Karpas-422 (cell line): ENCODE measurements at regions not wholly inside any gene's neighbourhood (a gene's known extent, or its start where the extent isn't known, plus 50 kb on each side); places are given as distances from the start of the nearest gene placed in this dataset.
A peak's percentile ranks its signal among the peaks of the same experiment; 100 is the strongest.
"Not testable (repeated sequence)": the region's sequence is repeated elsewhere in the genome, so short reads cannot be mapped to it uniquely, and the experiment has no call there.

Experiments
- DNase-seq: peaks from one replicate; pipeline ENCODE4 v3.0.0-alpha.2; 2015
- H2AFZ ChIP-seq: fragments of 200-600 bp; sonication (generic); 2 replicates; pipeline ENCODE4 v1.6.1; 2014; ENCODE audit warnings: antibody characterized with exemption, low read length, mixed read lengths
- H3K27ac ChIP-seq: fragments of 200-600 bp; sonication (generic); 2 replicates; pipeline ENCODE4 v1.5.1; 2014; ENCODE audit warnings: mild to moderate bottlenecking, low read length, moderate library complexity
- H3K27me3 ChIP-seq: fragments of 200-600 bp; sonication (generic); 2 replicates; pipeline ENCODE4 v1.6.1; 2014; ENCODE audit warnings: low read length, mixed read lengths
- H3K36me3 ChIP-seq: fragments of 200-600 bp; sonication (generic); 2 replicates; pipeline ENCODE4 v1.6.1; 2014; ENCODE audit warnings: low read length, mixed read lengths; ENCODE audit not compliant: insufficient read depth
- H3K4me1 ChIP-seq: fragments of 200-600 bp; sonication (generic); 2 replicates; pipeline ENCODE4 v1.6.1; 2014; ENCODE audit warnings: mild to moderate bottlenecking, low read length, mixed read lengths
- H3K4me2 ChIP-seq: fragments of 200-600 bp; sonication (generic); 2 replicates; pipeline ENCODE4 v1.6.1; 2014; ENCODE audit warnings: low read length, low read depth, mild to moderate bottlenecking; ENCODE audit not compliant: poor library complexity, severe bottlenecking
- H3K4me3 ChIP-seq: fragments of 200-600 bp; sonication (generic); 2 replicates; pipeline ENCODE4 v1.5.1; 2014; ENCODE audit warnings: mild to moderate bottlenecking, antibody characterized with exemption, low read length, mixed read lengths
- H3K79me2 ChIP-seq: fragments of 200-600 bp; sonication (generic); 2 replicates; pipeline ENCODE4 v1.6.1; 2014; ENCODE audit warnings: mild to moderate bottlenecking, low read length, mixed read lengths
- H3K9ac ChIP-seq: fragments of 200-600 bp; sonication (generic); 2 replicates; pipeline ENCODE4 v1.6.0; 2014; ENCODE audit warnings: low read length
- H3K9me2 ChIP-seq: fragments of 200-600 bp; sonication (generic), shearing (Covaris generic); replicated peaks from 2 replicates; pipeline ENCODE4 v1.6.0; 2014; ENCODE audit warnings: mild to moderate bottlenecking, low read length, moderate library complexity; ENCODE audit not compliant: insufficient read depth
- H3K9me3 ChIP-seq: fragments of 300-700, 200-600 bp; sonication (generic); 2 replicates; pipeline ENCODE4 v1.6.1; 2014; ENCODE audit warnings: low read length, mixed read lengths
- H4K20me1 ChIP-seq: fragments of 200-600 bp; sonication (generic); 2 replicates; pipeline ENCODE4 v1.6.1; 2014; ENCODE audit warnings: mild to moderate bottlenecking, antibody characterized with exemption, low read length, low read depth; ENCODE audit not compliant: insufficient read depth

DNA sequence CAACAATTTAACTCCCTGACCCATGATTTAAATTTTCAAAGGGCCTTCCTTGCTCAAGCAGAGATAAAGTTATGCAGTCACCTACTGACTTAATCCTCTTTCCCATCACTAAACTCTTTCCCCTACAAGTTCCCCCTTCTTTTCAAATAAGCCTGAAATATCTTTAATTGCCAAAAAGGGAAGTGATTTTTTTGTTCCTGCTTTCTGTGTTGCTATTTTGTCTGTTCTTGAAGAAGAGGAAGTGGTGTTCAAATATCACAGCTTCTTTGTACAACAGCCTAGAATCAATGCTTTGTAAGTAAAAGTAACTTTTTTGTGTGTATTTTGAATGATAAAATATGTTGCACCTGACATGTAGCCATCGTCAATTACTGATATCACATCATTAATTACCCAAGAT, 595.9 kb downstream of the CENPC start:
- Histone ChIP-seq H3K79me2 (no peaks in the 10 kb centered on the region), H3K27me3 (no peaks in the 10 kb centered on the region), H3K36me3 (no peaks in the 10 kb centered on the region), H3K9me3 (no peaks in the 10 kb centered on the region), H3K9ac (no peak overlapping the region), H3K4me3 (no peak overlapping the region), H3K9me2 (no peaks in the 10 kb centered on the region), H3K4me2 (no peak overlapping the region), H3K27ac (no peak overlapping the region), H3K4me1 (peaks cover 12% of the 10 kb centered on the region), H2AFZ (no peak overlapping the region), H4K20me1 (no peaks in the 10 kb centered on the region)
- peak; percentile 68 for DNase-seq

DNA sequence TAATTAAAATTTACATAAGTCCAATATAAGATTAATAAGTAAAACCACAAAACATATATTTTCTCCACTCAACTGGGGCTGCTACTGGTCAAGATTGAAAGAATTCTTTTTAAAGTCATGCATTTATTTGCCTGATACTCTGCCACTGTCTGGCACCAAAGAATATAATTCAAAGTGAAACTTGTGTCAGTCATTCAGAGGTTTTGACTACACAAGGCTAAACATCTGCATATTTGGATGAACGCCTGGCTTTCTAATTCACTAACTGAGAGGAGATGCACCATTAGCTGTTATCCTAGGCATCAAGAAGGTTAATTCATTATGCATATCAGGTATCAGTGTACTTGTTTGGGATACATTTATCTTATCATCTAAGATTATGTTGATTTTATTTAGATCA, 598.5 kb downstream of the CENPC start:
- peaks cover 12% of the 10 kb centered on the region for H3K4me1 ChIP-seq
- H4K20me1 ChIP-seq: no peaks in the 10 kb centered on the region
- no peaks in the 10 kb centered on the region for H3K9me3 ChIP-seq
- H3K79me2 ChIP-seq: no peaks in the 10 kb centered on the region
- H3K9ac ChIP-seq: no peak overlapping the region
- no peak overlapping the region for H3K4me2 ChIP-seq
- no peak overlapping the region for H2AFZ ChIP-seq
- no peaks in the 10 kb centered on the region for H3K9me2 ChIP-seq
- no peak overlapping the region for H3K4me3 ChIP-seq
- H3K27ac ChIP-seq: no peak overlapping the region
- no peaks in the 10 kb centered on the region for H3K27me3 ChIP-seq
- no peaks in the 10 kb centered on the region for H3K36me3 ChIP-seq
- DNase-seq: no peak

DNA sequence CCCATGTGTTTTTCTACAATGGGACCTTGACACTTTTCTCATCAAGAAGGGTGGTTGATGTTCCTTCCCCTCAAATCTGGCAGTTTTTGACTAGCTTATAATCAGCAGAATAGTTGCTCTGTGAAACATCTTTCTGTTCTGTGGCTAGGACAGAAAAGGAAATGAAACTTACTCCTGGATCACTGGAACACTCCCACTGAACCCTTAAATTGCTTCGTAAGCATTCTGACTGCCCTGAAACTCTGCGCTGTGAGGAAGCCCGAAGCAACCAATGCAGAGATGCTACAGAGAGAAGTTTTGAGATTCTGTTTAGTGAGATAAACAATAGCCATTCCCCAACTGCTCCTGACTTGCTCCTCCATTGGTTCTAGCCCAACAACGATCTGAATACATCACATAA, 602.2 kb downstream of the CENPC start:
- Histone ChIP-seq H3K9ac (no peak overlapping the region), H3K9me2 (no peaks in the 10 kb centered on the region), H3K27me3 (no peaks in the 10 kb centered on the region), H3K4me2 (no peak overlapping the region), H3K4me1 (no peaks in the 10 kb centered on the region), H3K79me2 (no peaks in the 10 kb centered on the region), H2AFZ (no peak overlapping the region), H3K36me3 (no peaks in the 10 kb centered on the region), H3K4me3 (no peak overlapping the region), H3K9me3 (peaks cover 6% of the 10 kb centered on the region; the same call in 1 of the 2 replicates), H3K27ac (no peak overlapping the region), H4K20me1 (no peaks in the 10 kb centered on the region)
- DNase-seq: no peak

DNA sequence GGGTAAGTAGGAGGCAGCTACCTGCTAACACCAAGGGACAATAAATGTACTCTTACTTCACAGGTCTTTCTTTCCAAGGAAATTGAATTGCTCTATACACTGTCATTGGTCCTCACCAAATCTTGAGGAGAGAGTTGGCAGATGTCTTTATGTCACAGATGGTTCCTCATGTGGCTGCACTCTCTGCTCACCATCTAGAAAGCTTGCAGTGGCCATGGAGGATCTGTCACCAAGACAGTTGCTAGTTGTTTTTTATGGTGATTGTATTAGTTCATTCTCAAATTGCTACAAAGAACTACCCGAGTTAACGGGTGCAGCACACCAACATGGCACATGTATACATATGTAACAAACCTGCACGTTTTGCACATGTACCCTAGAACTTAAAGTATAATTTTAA, 613.3 kb downstream of the CENPC start:
- not testable (repeated sequence) for H4K20me1 ChIP-seq, H3K27ac ChIP-seq, H3K4me2 ChIP-seq, H3K27me3 ChIP-seq, H3K9ac ChIP-seq, H3K36me3 ChIP-seq, H3K4me1 ChIP-seq, H3K9me3 ChIP-seq, H3K79me2 ChIP-seq, H3K4me3 ChIP-seq, H2AFZ ChIP-seq, DNase-seq, H3K9me2 ChIP-seq

DNA sequence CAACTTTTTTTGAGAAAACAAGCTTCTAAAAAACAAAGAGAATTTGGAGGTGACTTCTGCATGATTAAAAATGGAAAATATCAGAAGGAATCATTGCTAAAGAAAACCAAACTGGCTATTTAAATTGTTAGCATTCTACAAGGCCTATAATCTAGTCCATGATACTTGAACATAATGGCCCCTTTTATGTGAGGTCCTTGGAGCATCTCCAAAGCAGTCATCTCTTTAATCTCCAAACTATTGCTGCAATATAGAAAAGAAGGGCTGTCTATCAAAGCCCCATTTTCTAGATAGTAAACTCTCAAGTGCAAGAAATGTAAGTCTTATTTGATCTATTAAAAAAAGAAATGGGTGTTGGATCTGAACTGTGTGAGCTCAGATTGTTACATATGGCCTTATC, 615.1 kb downstream of the CENPC start:
- Histone ChIP-seq H3K79me2 (no peaks in the 10 kb centered on the region), H2AFZ (no peak overlapping the region), H3K9me3 (0 out of 2 replicates have a peak, but pooled peaks cover 4% of the 10 kb centered on the region), H3K4me1 (no peaks in the 10 kb centered on the region), H3K27ac (no peak overlapping the region), H3K9ac (no peak overlapping the region), H3K4me3 (no peak overlapping the region), H4K20me1 (no peaks in the 10 kb centered on the region), H3K9me2 (no peaks in the 10 kb centered on the region), H3K27me3 (no peaks in the 10 kb centered on the region), H3K36me3 (no peaks in the 10 kb centered on the region), H3K4me2 (no peak overlapping the region)
- no peak for DNase-seq

DNA sequence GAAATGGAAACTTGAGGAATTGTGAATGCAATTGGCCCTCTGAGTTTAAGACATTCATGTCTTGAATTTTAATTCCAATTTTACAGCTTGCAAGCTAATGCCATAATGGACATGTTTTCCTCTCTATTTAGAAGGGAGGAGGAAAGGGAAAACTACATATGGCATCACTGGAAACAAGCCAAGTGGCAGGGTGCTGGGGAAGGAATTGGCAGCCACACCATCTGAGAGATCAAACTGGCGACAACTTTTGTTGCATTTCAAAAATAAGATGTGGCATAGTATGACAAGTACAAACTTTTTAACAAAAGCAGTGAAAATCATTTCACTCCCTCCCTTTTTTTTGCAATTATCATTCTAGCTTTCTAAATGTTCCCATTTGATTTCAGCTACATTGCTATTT, 615.6 kb downstream of the CENPC start:
- Histone ChIP-seq H3K4me1 (no peaks in the 10 kb centered on the region), H4K20me1 (no peaks in the 10 kb centered on the region), H2AFZ (no peak overlapping the region), H3K4me3 (no peak overlapping the region), H3K36me3 (no peaks in the 10 kb centered on the region), H3K27ac (no peak overlapping the region), H3K79me2 (no peaks in the 10 kb centered on the region), H3K9me3 (0 out of 2 replicates have a peak, but pooled peaks cover 4% of the 10 kb centered on the region), H3K9me2 (no peaks in the 10 kb centered on the region), H3K27me3 (no peaks in the 10 kb centered on the region), H3K4me2 (no peak overlapping the region), H3K9ac (no peak overlapping the region)
- DNase-seq: no peak

DNA sequence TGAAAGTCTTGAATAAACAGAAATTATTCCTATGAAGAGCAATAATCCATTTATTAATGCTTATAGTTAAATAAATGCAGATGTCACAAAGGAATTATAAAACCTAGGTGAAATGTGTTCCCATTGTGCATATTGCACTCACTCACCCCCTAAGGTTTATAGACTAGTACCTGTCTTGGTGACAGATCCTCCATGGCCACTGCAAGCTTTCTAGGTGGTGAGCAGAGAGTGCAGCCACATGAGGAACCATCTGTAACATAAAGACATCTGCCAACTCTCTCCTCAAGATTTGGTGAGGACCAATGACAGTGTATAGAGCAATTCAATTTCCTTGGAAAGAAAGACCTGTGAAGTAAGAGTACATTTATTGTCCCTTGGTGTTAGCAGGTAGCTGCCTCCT, 616.4 kb downstream of the CENPC start:
- H2AFZ ChIP-seq, H3K27me3 ChIP-seq, H3K4me2 ChIP-seq, H3K9me3 ChIP-seq, H3K9ac ChIP-seq, H3K4me1 ChIP-seq, H4K20me1 ChIP-seq, H3K27ac ChIP-seq, H3K9me2 ChIP-seq, H3K36me3 ChIP-seq, H3K4me3 ChIP-seq, H3K79me2 ChIP-seq, DNase-seq: not testable (repeated sequence)

DNA sequence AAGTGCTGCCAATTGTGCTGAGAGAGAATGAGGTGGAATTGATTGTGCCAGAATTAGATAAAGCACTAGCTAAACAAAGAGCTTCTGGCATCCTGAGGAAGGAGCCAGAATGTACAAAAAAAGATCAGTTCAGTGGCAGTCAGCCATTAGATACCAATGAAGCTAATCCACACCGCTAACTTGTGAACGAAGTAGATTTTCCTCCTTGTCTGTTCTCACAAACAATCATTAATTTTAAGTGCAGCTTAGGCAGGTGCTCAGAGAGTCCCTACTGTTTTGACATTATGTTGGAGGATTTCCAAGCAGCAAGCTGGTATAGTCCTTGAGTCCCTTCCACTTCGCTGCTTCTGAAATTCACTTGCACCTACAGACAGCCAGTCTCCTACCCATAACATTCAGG, 617.4 kb downstream of the CENPC start:
- Histone ChIP-seq H3K4me2 (no peak overlapping the region), H3K36me3 (no peaks in the 10 kb centered on the region), H3K4me1 (no peaks in the 10 kb centered on the region), H3K9ac (no peak overlapping the region), H3K79me2 (no peaks in the 10 kb centered on the region), H3K27ac (no peak overlapping the region), H4K20me1 (no peaks in the 10 kb centered on the region), H3K9me3 (0 out of 2 replicates have a peak, but pooled peaks cover 4% of the 10 kb centered on the region), H3K27me3 (no peaks in the 10 kb centered on the region), H2AFZ (no peak overlapping the region), H3K4me3 (no peak overlapping the region), H3K9me2 (no peaks in the 10 kb centered on the region)
- DNase-seq: no peak

DNA sequence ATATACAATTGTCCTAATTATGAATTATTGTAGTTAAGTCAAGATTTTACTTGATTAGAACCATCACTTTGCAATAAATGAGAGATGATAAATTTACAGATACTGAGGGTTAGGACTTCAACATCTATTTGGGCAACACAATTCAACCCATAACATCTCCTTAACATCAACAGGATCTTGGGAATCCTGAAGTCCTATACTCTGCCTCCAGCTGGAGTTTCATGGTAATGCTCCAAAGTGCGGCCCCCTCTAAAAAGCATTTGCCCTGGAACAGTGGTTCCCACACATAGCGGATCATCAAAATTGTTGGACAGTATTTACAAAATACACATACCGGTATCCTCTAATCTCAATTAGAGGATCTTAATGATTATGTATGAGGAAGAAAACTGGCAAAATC, 618.6 kb downstream of the CENPC start:
- H3K4me2 ChIP-seq: no peak overlapping the region

More for the DNA sequence above, 618.6 kb downstream of the CENPC start:
- H3K9me3 ChIP-seq: 0 out of 2 replicates have a peak, but pooled peaks cover 4% of the 10 kb centered on the region
- H3K9me2 ChIP-seq: no peaks in the 10 kb centered on the region
- no peak overlapping the region for H2AFZ ChIP-seq
- no peak for DNase-seq
- no peak overlapping the region for H3K27ac ChIP-seq
- H3K79me2 ChIP-seq: no peaks in the 10 kb centered on the region
- H3K4me3 ChIP-seq: no peak overlapping the region
- no peaks in the 10 kb centered on the region for H3K4me1 ChIP-seq
- H3K9ac ChIP-seq: no peak overlapping the region
- no peaks in the 10 kb centered on the region for H4K20me1 ChIP-seq
- H3K27me3 ChIP-seq: no peaks in the 10 kb centered on the region
- H3K36me3 ChIP-seq: no peaks in the 10 kb centered on the region
